ENCODE measurements at regions not wholly inside any gene's neighbourhood (a gene's known extent, or its start where the extent isn't known, plus 50 kb on each side); places are given as distances from the start of the nearest gene placed in this dataset.

- DNase-seq (ENCODE audit: extremely low read depth, low read depth): no peak
- no peak for TF ChIP-seq CTCF (IDR thresholded peaks at IDR 0.05; ENCODE audit: low read depth, low read length)
Measured at GRCh38 chr2:150759106-150759505, 271.6 kb upstream of the RND3 start.

DNA sequence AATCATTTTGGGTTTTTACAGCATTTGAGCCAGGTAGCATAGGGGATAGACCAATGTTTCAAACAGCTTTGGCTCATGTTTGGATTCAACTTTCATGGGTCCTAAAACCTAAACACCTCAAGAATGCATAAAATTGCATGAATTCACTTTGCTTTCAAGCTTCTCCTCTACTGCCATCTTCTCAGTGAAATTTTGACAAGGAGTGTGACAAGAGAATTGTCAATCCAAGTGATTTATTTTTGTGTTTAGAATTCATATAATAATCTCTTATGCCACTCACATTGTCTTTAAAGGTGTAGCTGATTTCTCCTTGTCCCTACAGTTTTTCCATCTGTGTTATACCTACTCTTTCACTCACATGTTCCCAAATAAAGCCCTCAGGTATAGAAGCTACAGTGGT is 264.8 kb upstream of the RND3 start:
- no peak for TF ChIP-seq CTCF (IDR thresholded peaks at IDR 0.05; ENCODE audit: low read depth, low read length)
- DNase-seq (ENCODE audit: extremely low read depth, low read depth): no peak

- TF ChIP-seq CTCF (IDR thresholded peaks at IDR 0.05; ENCODE audit: low read depth, low read length): no peak
- DNase-seq (ENCODE audit: extremely low read depth, low read depth): no peak
Measured at GRCh38 chr2:150750720-150751119, 263.3 kb upstream of the RND3 start.

- no peak for TF ChIP-seq CTCF (IDR thresholded peaks at IDR 0.05; ENCODE audit: low read depth, low read length)
- no peak for DNase-seq (ENCODE audit: extremely low read depth, low read depth)
Measured at GRCh38 chr2:150742094-150742493, 254.6 kb upstream of the RND3 start.

DNA sequence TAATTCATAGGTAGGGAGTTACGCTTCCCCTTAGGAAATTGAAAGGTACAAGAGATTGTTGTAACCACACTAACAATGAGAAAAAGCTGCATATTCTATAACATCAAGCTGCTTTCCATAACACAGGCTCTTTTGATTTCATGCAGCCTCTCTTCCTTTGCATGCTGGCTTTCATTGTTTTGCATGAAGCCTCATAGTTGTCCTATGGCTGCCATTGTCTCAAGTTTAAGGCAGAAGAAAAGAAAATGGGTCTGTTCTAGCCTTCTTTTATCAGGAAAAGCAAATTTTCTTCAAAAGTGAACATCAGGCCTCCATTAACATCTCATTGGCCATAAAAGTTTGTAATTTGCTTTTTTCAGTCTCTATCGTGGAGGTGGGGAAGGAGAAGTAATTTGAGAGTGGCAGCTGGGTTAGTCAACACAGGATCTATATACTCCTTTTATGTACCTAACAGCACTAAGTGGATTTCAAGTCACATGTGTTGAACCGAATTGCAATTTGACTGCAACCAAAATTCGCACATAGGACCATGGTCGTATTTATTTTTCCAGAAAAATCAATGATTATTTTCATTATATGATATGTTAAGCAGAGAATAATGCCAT is 248.5 kb upstream of the RND3 start:
- TF ChIP-seq CTCF (IDR thresholded peaks at IDR 0.05; ENCODE audit: low read depth, low read length): no peak
- no peak for DNase-seq (ENCODE audit: extremely low read depth, low read depth)

DNA sequence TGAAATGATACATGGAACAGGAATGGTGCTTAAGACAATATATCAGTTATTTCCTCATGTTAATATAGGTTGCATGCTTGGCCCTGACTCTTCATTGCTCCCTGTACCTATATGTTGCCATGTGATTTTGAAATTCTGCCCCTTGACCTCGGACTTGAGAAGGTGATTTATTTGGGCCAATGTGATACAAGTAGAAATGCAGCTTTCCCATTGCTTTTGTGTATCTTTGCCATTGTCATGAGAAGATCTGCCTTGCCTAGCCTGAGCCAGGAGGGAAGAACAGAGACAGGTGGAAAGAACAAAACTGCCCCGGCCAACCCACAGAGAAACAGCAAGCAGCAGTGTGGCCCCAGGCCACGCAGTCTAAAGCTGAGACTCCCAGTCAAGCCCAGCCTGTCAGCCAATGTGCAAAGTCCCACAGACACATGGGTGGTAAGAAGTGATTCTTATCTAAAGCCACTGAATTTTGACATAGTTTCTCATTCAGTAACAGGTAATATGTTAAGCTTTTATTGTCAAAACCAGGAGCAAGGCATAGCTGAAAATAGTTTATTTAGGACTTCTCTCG is 245.7 kb upstream of the RND3 start:
- no peak for TF ChIP-seq CTCF (IDR thresholded peaks at IDR 0.05; ENCODE audit: low read depth, low read length)
- no peak for DNase-seq (ENCODE audit: extremely low read depth, low read depth)

GRCh38 chr2:150732491-150732890 is 245.0 kb upstream of the RND3 start:
- TF ChIP-seq CTCF (IDR thresholded peaks at IDR 0.05; ENCODE audit: low read depth, low read length): no peak
- no peak for DNase-seq (ENCODE audit: extremely low read depth, low read depth)

Measured in AG09319 (cell line).